NOMO-1 treated with DMSO at 0.1 percent for 48 hours (cell line): ENCODE measurements at regions not wholly inside any gene's neighbourhood (a gene's known extent, or its start where the extent isn't known, plus 50 kb on each side); places are given as distances from the start of the nearest gene placed in this dataset.
"Not testable (repeated sequence)": the region's sequence is repeated elsewhere in the genome, so short reads cannot be mapped to it uniquely, and the experiment has no call there.

Experiments used
- DNase-seq: peaks from one replicate; lab custom pipeline; 2025; ENCODE audit not compliant: unreplicated experiment; lab: John Stamatoyannopoulos, UW

GRCh38 chr2:220579452-220579851 lies 952.0 kb downstream of the SLC4A3 start:
- DNase-seq: no peak

DNA sequence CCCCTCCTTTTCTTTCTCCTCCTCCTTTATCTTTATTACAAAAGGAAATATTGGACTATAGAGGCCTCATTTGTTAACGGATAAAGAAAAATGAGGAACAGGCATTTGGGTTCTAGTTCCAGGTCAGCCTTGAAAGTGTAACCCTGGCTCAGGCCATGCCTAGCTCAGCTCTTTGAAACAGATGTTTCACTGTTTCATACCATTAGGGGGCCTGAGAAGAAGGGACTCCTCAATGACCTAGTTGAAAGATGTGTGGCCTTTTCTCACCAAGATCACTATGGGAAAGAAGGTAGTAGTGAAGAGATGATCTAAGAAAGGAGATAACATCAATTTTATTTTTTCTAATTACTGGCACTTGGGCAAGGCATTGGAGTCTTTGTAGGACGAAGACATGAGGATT lies 952.7 kb downstream of the SLC4A3 start:
- DNase-seq: no peak

DNA sequence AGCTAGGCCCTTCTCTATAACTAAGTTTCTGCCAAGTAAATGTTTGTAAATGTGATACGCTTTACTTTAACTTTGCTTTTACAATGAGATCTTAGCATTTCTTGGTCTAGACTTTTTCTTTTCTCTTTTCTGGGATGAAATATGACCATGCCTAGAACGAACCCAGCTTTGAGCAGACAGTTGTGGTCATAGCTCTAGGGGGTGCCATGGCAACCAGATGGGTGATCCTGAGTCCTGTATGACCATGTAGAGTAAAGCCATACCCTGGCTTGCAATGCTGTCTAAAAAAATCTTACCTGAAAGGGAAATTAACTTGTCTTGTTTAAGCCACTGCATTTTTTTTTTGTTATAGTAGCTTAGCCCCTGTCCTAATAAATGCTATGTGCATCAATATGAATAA lies 956.3 kb downstream of the SLC4A3 start:
- DNase-seq: no peak

DNA sequence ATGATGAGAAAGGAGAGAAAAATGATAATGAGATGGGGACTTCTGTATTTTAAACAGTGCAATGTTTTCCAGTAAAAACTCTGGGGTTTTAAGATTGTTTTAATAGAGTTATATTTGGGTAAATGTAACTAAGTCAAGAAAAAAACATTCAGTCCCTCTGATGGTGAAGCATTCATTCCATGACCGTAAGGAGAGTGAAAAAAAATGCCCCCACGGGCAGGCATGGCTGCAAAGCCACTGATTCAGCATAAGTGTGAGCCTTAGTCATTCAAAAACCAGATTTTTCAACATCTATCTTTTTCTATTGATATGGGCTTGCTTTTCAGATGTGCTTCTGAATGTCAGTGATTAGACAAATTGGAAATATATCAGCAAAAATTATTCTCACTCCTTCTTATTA lies 957.8 kb downstream of the SLC4A3 start:
- no peak for DNase-seq

DNA sequence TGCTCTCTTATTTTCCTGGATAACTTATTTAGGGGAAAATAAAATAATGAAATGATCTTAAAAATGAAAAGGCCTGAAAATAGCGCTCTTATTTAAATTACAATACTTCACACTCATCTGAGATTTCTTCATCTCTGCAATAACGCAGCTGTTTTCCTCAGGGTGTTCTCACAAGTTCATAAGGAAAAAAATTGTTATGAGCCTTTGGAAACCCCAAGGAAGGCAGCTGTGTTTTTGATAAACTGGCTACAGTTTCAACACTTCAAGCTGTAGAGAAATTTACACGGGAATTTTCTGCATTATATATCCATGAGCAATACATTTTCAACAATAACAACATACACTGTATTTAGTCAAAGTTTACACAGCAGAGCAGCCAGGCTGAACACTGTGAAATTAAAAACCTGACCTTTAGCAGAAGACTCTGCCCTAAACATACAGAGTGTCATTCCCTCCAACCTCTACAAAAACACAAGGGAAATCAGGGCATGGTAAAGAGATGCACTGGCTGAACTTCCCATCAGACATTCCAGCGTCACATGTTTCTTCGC lies 959.6 kb downstream of the SLC4A3 start:
- DNase-seq: no peak

GRCh38 chr2:220588148-220588547 lies 960.7 kb downstream of the SLC4A3 start:
- no peak for DNase-seq

GRCh38 chr2:220590476-220590875 lies 963.0 kb downstream of the SLC4A3 start:
- no peak for DNase-seq

GRCh38 chr2:220593526-220593925 lies 966.1 kb downstream of the SLC4A3 start:
- no peak for DNase-seq

GRCh38 chr2:220601674-220602073 lies 970.4 kb downstream of the EPHA4 start:
- no peak for DNase-seq

DNA sequence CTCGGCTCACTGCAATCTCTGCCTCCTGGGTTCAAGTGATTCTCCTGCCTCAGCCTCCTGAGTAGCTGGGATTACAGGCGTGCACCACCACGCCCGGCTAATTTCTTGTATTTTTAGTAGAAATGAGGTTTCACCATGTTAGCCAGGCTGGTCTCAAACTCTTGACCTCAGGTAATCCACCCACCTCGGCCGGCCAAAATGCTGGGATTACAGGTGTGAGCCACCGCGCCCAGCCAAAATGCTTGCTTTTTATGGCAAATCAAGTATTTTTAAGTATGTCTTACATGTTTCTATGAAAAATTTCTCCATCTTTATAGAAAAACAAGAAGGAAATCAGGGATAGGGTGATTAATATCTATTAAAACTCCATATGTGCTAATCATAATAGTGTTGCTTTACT lies 959.1 kb downstream of the EPHA4 start:
- not testable (repeated sequence) for DNase-seq

DNA sequence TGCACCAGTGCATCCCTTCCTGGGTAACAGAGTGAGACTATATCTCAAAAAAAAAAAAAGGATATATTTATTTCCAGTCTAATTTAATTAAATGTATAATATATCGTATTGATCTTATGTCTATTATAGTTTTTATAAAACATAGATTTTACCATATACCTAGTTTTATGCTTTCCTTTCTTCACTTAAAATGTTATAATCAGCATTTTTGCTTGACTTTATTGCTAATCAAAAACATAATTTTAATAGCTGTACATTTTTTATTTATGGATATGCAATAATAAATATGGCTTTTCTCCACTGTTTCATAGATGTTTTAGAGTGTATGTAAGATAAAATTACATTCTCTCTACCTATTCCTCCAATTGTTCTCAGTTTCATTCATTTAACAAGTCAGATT lies 958.0 kb downstream of the EPHA4 start:
- DNase-seq: no peak

- DNase-seq: no peak
These were observed 952.4 kb downstream of the EPHA4 start for GRCh38 chr2:220619525-220620220.

DNA sequence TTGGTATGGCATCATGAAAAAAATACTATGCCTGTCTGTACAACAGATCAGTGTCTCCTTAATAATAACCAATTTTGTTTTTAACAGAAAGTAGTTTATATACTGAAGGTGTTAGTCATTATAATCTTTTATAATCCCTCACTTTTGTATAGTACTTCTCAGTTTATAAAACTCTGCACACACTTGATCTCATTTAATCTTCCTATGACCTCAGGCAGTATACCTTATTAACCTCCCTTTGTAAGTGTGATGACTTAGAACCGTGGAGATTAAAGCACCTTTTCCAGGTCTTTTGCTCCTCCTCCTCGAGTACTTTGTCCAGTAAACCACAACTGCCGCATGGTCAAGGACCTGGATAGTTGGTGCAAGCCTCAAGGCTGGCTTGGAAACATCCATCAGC lies 945.5 kb downstream of the EPHA4 start:
- DNase-seq: no peak

DNA sequence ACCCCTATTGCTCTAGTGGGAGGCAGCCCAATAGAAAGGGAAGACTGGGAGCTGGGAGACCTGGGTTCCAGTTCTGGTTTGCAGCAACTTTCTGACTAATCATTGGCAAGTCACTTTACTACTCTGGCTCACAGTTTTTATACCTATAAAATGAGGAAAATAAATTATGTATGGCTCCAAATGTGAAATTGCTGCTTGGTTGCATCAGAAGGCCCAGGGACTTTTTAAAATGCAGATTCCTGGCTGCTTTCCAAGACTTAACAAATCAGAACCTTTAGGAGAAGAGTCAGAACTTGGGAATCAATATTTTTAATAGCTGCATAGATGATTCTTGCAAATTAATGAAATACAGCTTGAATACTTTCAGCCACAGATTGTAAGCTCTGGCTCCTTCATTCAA lies 943.9 kb downstream of the EPHA4 start:
- DNase-seq: no peak

DNA sequence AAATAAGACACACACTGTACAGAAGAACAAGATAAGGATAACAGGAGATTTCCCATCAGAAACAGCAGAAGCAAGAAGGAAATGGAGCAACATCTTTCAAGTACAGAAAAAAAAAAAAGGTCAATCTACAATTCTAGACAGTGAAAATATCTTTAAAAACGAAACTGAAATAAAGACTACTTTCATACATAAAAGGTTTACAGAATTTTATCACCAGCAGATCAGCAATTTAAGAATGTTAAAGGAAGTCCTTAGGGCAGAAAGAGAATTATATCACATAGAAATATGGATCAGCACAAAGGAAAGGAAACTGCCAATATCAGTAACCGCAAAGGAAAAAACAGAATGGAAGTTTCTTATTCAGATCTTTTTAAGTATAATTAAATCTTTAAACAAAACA lies 931.0 kb downstream of the EPHA4 start:
- DNase-seq: no peak

DNA sequence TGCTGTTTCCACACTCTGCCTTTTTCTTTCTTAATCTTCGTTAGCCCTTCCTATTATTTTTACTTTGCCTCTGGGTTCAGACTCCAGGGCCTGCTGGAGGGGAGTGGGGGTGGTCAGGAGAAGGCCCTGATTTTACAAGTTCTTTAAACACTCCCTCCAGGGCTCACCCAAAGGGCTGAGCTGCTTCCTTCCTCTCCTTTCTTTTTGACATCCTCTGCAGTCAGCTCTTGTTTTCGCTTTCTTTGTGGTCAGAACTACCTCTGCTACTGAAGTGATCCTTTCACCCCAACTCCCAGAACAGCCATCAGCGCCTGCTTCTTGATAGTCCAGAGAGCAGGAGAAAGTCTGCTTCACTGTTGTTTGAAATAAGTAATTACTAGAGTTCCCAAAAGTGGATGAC lies 925.7 kb downstream of the EPHA4 start:
- DNase-seq: no peak

GRCh38 chr2:220648628-220649027 lies 923.5 kb downstream of the EPHA4 start:
- no peak for DNase-seq

DNA sequence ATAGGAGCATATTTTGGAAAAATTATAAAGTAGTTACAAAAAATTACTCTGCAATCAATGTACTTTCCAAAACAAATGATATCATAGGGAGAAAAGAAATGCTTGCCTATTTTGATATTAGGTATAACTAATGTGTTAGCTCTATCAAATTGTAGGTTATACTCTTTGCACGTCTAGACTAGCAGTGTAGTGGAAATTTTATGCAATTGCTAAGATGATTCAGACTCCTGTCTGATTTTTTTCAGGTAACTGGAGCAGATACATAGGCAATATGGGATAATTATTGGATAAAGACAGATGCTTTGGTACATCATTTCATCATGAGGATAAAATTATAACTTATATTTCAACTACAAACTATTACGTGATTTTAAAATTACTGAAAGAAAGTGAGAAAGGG lies 918.3 kb downstream of the EPHA4 start:
- no peak for DNase-seq

GRCh38 chr2:220654322-220654721 lies 917.8 kb downstream of the EPHA4 start:
- no peak for DNase-seq

- DNase-seq: no peak
These were observed 911.6 kb downstream of the EPHA4 start for GRCh38 chr2:220660277-220661145.

DNA sequence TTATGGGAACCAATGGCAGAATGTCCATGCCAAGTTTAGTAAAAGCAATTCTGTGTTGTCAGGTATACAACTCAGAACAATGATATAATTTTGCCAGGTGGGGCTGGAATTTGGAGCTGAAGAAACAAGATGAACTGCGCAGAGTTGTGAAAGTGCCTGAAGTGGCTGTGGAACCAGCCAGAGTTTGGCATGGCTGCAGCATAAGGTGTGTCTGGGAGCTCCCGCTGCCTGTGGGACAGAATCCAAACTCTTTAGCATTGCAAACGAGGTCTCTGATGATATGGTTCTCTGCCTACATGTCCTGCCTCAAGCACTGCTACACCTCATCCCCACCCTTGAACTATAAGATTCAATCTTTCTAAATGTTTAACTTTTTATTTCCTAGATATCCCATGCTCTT lies 909.7 kb downstream of the EPHA4 start:
- no peak for DNase-seq

DNA sequence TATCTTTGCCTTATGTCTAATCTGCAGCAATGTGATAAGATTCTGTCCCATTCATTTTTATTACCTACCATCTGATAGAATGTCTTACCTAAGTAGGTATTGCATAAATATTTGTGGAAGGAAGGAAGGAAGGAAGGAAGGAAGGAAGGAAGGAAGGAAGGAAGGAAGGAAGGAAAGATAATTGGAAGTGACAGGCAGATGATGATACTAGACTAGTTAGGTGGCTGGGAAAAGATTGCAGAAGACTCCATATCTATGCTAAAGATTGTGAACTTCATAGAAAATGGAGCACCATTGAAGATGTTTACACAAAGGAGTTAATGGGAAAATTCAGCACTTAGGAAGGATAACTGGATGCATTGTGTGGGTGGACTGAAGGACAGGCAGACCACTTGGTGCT lies 909.0 kb downstream of the EPHA4 start:
- no peak for DNase-seq
